Tibial nerve (tissue), 4 donors: ENCODE measurements at regions not wholly inside any gene's neighbourhood (a gene's known extent, or its start where the extent isn't known, plus 50 kb on each side); places are given as distances from the start of the nearest gene placed in this dataset.

Experiments
- EP300 ChIP-seq, 2 donors: sonication (generic); formaldehyde crosslinking; IDR thresholded peaks; one replicate each; pipeline ENCODE4 v1.6.1; 2017; ENCODE audit warnings: antibody characterized with exemption in 2 of 2, mild to moderate bottlenecking in 1 of 2
- POLR2A ChIP-seq, 2 donors: fragments of 450-650 bp; IDR thresholded peaks; one replicate each; pipeline ENCODE4 v1.6.1; 2017; ENCODE audit warnings: antibody characterized with exemption in 2 of 2, mild to moderate bottlenecking in 2 of 2, moderate library complexity in 2 of 2
- TF ChIP-seq, protein P1 (sequence below), 5 experiments: fragments of 200-600 bp in 3 of 5; fragments of 450-650 bp in 2 of 5; sonication (generic) in 3 of 5; IDR thresholded peaks; one replicate each; pipeline ENCODE4 v1.5.1; 2016 to 2019; ENCODE audit warnings: antibody characterized with exemption in 5 of 5, mild to moderate bottlenecking in 3 of 5, moderate library complexity in 2 of 5

DNA sequence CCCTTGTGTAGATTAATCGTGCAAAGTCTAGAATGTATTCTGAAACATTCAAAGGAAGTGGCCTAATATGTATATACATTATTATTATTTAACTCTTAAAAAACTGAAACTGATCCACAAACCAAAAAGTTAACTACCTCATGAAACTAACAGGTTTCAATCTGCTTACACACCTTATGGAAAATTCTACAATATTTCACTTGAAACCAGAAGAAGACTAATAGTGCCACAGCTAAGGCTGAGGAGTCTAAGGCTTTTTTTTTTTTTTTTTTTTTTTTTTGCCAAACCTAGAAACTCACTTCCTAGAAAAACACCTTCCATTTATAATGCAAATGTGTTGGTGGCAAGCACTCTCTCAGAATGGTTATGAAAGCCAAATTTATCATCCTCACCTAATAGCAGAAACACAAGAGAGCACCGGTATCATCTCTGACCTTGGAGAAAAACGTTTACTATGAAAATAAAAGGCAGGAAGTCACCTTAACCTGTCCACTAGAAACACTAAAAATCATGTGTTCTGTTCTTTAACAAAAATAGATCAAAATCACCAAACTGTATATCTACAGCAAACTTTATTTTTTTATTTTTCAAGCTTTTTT, 586.1 kb downstream of the FRK start:
- TF ChIP-seq POLR2A (IDR thresholded peaks at IDR 0.05) (no peak), EP300 (IDR thresholded peaks at IDR 0.05) (no peak)
- TF ChIP-seq, protein P1, sequence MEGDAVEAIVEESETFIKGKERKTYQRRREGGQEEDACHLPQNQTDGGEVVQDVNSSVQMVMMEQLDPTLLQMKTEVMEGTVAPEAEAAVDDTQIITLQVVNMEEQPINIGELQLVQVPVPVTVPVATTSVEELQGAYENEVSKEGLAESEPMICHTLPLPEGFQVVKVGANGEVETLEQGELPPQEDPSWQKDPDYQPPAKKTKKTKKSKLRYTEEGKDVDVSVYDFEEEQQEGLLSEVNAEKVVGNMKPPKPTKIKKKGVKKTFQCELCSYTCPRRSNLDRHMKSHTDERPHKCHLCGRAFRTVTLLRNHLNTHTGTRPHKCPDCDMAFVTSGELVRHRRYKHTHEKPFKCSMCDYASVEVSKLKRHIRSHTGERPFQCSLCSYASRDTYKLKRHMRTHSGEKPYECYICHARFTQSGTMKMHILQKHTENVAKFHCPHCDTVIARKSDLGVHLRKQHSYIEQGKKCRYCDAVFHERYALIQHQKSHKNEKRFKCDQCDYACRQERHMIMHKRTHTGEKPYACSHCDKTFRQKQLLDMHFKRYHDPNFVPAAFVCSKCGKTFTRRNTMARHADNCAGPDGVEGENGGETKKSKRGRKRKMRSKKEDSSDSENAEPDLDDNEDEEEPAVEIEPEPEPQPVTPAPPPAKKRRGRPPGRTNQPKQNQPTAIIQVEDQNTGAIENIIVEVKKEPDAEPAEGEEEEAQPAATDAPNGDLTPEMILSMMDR (IDR thresholded peaks at IDR 0.05) = no peak
